Keratinocyte (primary cell): ENCODE measurements at regions not wholly inside any gene's neighbourhood (a gene's known extent, or its start where the extent isn't known, plus 50 kb on each side); places are given as distances from the start of the nearest gene placed in this dataset.

Experiments used
- DNase-seq: peaks from one replicate; pipeline ENCODE4 v3.0.0-alpha.2; 2011; ENCODE audit warnings: low read depth, missing footprints, low spot score
- FAIRE-seq: peaks from 2 replicates; lab custom pipeline; 2011; peaks lifted over from hg19 to GRCh38; lab: Jason Lieb, UNC
- H2AFZ ChIP-seq: 2 replicates; pipeline ENCODE4 v1.6.0; 2012; ENCODE audit warnings: low read length, control low read depth, inconsistent platforms; ENCODE audit not compliant: control insufficient read depth
- H3K27ac ChIP-seq: 2 replicates; pipeline ENCODE4 v1.5.1; 2011; ENCODE audit warnings: low read length; ENCODE audit not compliant: control insufficient read depth, insufficient read depth
- H3K27me3 ChIP-seq: 3 replicates; pipeline ENCODE4 v1.6.0; 2011; ENCODE audit warnings: low read length; ENCODE audit not compliant: control insufficient read depth, insufficient read depth; ENCODE audit errors: extremely low read depth
- H3K36me3 ChIP-seq, 2 experiments: 2 replicates in 1 of 2; 3 replicates in 1 of 2; pipeline ENCODE4 v1.5.1; 2011; ENCODE audit warnings: low read length in 2 of 2, mild to moderate bottlenecking in 1 of 2; ENCODE audit not compliant: control insufficient read depth in 2 of 2, insufficient read depth in 2 of 2; ENCODE audit errors: extremely low read depth in 1 of 2
- H3K4me1 ChIP-seq: 3 replicates; pipeline ENCODE4 v1.5.1; 2011; ENCODE audit warnings: low read length; ENCODE audit not compliant: control insufficient read depth, insufficient read depth; ENCODE audit errors: extremely low read depth
- H3K4me2 ChIP-seq: 3 replicates; pipeline ENCODE4 v1.6.0; 2011; ENCODE audit warnings: low read depth, low read length; ENCODE audit not compliant: control insufficient read depth, insufficient read depth; ENCODE audit errors: extremely low read depth
- H3K4me3 ChIP-seq, 3 experiments: fragments of 200-600 bp in 1 of 3; sonication (generic) in 1 of 3; 2 replicates in 2 of 3; 3 replicates in 1 of 3; pipeline ENCODE4 v1.5.1; 2011 to 2016; ENCODE audit warnings: low read length in 3 of 3, mild to moderate bottlenecking in 3 of 3, control low read depth in 2 of 3, inconsistent platforms in 1 of 3, low read depth in 1 of 3, mixed read lengths in 1 of 3, mixed run types in 1 of 3, moderate library complexity in 1 of 3; ENCODE audit not compliant: control insufficient read depth in 2 of 3, insufficient read depth in 2 of 3; ENCODE audit errors: extremely low read depth in 1 of 3
- H3K79me2 ChIP-seq: 2 replicates; pipeline ENCODE4 v1.6.0; 2012; ENCODE audit warnings: low read length; ENCODE audit not compliant: control insufficient read depth, insufficient read depth
- H3K9ac ChIP-seq: 3 replicates; pipeline ENCODE4 v1.6.0; 2011; ENCODE audit warnings: low read length; ENCODE audit not compliant: control insufficient read depth, insufficient read depth; ENCODE audit errors: extremely low read depth
- H3K9me1 ChIP-seq: 3 replicates; pipeline ENCODE4 v1.6.0; 2011; ENCODE audit warnings: low read length; ENCODE audit not compliant: control insufficient read depth, insufficient read depth; ENCODE audit errors: extremely low read depth
- H3K9me3 ChIP-seq: 2 replicates; pipeline ENCODE4 v1.5.1; 2012; ENCODE audit warnings: low read depth, low read length; ENCODE audit not compliant: control insufficient read depth
- H4K20me1 ChIP-seq: 3 replicates; pipeline ENCODE4 v1.6.0; 2011; ENCODE audit warnings: low read length; ENCODE audit not compliant: control insufficient read depth, insufficient read depth; ENCODE audit errors: extremely low read depth
- EZH2 ChIP-seq: IDR thresholded peaks from one replicate; pipeline ENCODE4 v1.6.1; 2012; ENCODE audit warnings: inconsistent platforms, mild to moderate bottlenecking, low read length, moderate library complexity
- dilution Hi-C: fragments of 300-500 bp; cut with MboI; formaldehyde crosslinking; loops from one replicate; pipeline ENCODE4 v1.7.0; 2020; ENCODE audit warnings: low sequenced_read_pairs; ENCODE audit not compliant: extremely low pct_ligation_motif_present
- TF ChIP-seq, protein P1 (sequence below), 3 experiments: IDR thresholded peaks in 1 of 3; conservative IDR thresholded peaks in 1 of 3; optimal IDR thresholded peaks in 1 of 3; 2 replicates in 2 of 3; 3 replicates in 1 of 3; pipeline versions ENCODE3 to v1.5.1; 2011; ENCODE audit warnings: low read length in 3 of 3, mild to moderate bottlenecking in 3 of 3, moderate library complexity in 2 of 3, control low read depth in 1 of 3, inconsistent platforms in 1 of 3; ENCODE audit not compliant: insufficient read depth in 2 of 3; ENCODE audit errors: extremely low read depth in 1 of 3

DNA sequence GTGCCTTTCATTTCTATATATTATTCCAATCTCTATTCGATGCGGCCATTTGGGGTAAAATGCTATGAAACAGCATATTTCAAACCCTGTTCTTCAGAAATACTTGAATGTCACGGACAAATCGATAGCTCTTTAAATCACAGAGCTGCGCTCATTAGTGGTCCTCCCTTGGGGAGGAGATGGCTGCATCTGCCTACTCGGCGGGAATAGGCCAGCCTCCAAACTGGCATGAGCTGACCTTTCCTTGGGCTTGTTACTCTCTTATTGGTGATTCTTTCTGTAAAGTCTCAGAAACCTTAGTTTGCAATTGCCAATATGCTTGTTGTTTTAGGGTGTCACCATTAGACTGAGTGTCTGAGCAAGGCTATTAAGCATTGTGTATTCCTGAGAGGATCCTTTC, 120.9 kb downstream of the BDH1 start:
- H3K4me2 ChIP-seq: no peak overlapping the region
- H3K36me3 ChIP-seq: no peaks in the 10 kb centered on the region
- no peaks in the 10 kb centered on the region for H3K9me1 ChIP-seq
- no peaks in the 10 kb centered on the region for H3K79me2 ChIP-seq
- dilution Hi-C loops: no loop called here
- H3K4me1 ChIP-seq: no peaks in the 10 kb centered on the region
- no peak overlapping the region for H3K9ac ChIP-seq
- FAIRE-seq: no peak
- H3K9me3 ChIP-seq: no peaks in the 10 kb centered on the region
- H4K20me1 ChIP-seq: no peaks in the 10 kb centered on the region
- H3K27me3 ChIP-seq: no peaks in the 10 kb centered on the region
- DNase-seq: no peak
- H3K4me3 ChIP-seq: no peak overlapping the region
- no peak overlapping the region for H3K27ac ChIP-seq
- no peak for TF ChIP-seq EZH2
- TF ChIP-seq, protein P1, sequence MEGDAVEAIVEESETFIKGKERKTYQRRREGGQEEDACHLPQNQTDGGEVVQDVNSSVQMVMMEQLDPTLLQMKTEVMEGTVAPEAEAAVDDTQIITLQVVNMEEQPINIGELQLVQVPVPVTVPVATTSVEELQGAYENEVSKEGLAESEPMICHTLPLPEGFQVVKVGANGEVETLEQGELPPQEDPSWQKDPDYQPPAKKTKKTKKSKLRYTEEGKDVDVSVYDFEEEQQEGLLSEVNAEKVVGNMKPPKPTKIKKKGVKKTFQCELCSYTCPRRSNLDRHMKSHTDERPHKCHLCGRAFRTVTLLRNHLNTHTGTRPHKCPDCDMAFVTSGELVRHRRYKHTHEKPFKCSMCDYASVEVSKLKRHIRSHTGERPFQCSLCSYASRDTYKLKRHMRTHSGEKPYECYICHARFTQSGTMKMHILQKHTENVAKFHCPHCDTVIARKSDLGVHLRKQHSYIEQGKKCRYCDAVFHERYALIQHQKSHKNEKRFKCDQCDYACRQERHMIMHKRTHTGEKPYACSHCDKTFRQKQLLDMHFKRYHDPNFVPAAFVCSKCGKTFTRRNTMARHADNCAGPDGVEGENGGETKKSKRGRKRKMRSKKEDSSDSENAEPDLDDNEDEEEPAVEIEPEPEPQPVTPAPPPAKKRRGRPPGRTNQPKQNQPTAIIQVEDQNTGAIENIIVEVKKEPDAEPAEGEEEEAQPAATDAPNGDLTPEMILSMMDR (optimal IDR thresholded peaks at IDR 0.05 in 1 of 3, IDR thresholded peaks at IDR 0.05 in 1 of 3, conservative IDR thresholded peaks at IDR 0.05 in 1 of 3; ENCODE audit: extremely low read depth in 1 of 3, insufficient read depth in 2 of 3, low read length in 3 of 3): no peak
- no peak overlapping the region for H2AFZ ChIP-seq

DNA sequence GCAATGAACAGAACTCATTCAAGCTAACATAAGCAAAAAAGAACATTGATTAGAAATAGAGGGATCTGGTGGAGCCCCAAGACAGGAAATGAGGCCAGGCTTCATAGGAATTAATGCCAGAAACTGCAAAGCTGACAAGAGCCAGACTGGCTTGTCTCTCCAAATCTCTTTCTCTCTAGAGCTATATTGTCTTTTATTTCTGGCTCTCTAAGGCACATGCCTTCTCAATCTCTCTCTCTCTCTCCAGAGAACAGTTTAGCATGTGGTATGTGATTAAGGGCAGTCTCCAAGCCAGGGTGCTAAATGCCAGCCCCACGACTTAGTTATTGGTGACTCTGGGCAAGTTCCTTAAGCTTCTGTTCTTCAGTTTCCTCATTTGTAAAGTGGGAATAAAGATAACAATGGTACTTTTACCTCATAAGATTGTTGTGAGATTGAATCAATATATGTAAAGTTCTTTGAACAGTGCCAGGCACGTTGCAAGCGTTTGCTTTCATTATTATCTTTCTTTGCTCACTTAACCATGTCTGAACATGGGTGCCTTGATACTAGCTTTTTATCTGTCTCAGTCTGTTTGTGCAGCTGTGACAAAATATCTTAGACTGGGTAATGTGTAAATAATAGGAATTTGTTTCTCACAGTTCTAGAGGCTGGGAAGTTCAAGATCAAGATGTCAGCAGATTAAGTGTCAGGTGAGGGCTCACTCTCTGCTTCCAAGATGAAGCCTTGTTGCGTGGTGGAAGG, 123.2 kb downstream of the BDH1 start:
- no peak for DNase-seq
- H3K36me3 ChIP-seq: no peaks in the 10 kb centered on the region
- no peak overlapping the region for H3K4me3 ChIP-seq
- H3K9ac ChIP-seq: no peak overlapping the region
- FAIRE-seq: no peak
- H3K9me3 ChIP-seq: no peaks in the 10 kb centered on the region
- peaks cover 8% of the 10 kb centered on the region for H3K4me1 ChIP-seq
- TF ChIP-seq EZH2: no peak
- TF ChIP-seq, protein P1 (optimal IDR thresholded peaks at IDR 0.05 in 1 of 3, IDR thresholded peaks at IDR 0.05 in 1 of 3, conservative IDR thresholded peaks at IDR 0.05 in 1 of 3; ENCODE audit: extremely low read depth in 1 of 3, insufficient read depth in 2 of 3, low read length in 3 of 3): no peak
- no peak overlapping the region for H3K4me2 ChIP-seq
- no peak overlapping the region for H3K27ac ChIP-seq
- dilution Hi-C loops: no loop called here
- peak overlapping the region; percentile 44 for H2AFZ ChIP-seq
- H4K20me1 ChIP-seq: no peaks in the 10 kb centered on the region
- H3K79me2 ChIP-seq: no peaks in the 10 kb centered on the region
- no peaks in the 10 kb centered on the region for H3K9me1 ChIP-seq
- no peaks in the 10 kb centered on the region for H3K27me3 ChIP-seq
